ENCODE measurements at regions not wholly inside any gene's neighbourhood (a gene's known extent, or its start where the extent isn't known, plus 50 kb on each side); places are given as distances from the start of the nearest gene placed in this dataset.

DNA sequence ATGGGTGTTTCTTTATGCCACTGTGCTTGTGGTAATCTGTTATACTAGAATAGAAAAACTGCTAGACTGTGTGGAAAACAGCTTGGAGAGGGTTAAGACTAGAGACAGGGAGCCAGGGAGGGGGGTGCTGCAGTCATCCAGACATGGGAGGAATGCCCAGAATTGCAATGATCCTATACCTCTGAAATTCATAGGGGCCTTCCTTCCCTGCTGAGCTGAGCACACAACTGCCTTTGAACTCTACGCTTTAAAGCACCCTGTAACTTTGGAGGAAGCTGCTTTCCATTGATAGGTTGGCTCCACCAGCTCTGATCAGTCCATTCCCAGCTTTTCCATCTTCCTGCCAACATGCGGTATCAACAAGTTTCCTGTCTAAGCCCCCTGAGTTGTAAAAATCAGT is 155.9 kb upstream of the RASGEF1B start:
- no peak for DNase-seq (ENCODE audit: low spot score)

DNA sequence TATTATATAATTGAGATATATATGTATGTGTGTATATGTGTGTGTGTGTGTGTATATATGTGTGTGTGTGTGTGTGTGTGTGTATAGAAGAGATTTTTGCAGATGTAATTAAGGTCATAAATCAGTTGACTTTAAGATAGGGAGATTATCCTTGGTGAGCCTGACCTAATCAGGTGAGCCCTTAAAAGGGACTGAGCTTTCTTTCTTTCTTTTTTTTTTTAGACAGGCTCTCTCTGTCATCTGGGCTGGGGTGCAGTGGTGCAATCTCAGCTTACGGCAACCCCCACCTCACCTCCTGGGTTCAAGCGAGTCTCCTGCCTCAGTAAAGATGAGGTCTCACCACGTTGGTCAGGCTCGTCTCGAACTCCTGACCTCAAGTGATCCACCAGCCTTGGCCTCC is 155.1 kb upstream of the RASGEF1B start:
- DNase-seq (ENCODE audit: low spot score) = no peak

DNA sequence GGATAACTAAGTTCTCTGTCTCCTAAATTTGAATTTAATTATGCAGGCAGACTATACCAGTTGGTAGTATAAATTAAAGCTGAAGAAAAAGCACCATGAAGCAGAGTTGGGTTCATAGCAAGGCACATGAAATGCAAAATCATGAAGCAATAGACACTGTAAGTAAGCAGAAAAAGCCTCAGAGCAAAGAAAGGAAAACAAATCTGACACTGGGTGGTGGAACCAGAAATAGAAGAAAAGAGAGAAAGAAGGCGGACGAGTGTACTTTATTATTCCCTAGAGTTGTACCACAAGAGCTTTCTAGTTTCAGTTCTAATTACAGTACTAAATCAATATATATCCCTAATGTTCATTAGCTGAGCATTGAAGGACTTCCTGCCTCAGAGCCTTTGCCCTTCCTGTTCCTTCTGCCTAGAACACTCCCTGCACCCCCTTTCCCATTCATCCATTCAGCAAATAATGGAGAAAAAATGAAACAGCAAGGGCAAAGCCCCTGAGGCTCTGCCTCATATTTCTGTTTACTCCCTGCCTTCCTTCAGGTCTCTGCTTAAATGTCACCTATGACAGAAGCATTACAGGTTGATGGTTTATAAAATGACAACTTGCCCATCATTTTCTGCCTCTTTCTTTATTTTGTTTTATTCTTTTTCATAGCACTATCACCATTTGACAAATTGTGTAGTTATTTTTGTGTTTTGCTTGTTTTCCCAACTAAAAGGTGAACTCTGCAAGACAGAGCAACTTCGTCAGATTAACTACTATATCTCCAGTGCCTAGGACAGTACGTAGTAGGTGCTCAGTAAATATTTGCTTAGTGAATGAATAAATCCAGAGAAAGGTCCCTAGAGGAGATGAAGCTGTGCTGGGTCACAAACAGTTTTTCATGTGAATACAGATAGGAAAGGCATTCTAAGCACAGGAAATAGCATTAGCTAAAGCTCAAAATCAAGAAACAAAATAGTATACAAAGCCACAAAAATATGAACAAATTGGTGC is 154.0 kb upstream of the RASGEF1B start:
- no peak for DNase-seq (ENCODE audit: low spot score)

DNA sequence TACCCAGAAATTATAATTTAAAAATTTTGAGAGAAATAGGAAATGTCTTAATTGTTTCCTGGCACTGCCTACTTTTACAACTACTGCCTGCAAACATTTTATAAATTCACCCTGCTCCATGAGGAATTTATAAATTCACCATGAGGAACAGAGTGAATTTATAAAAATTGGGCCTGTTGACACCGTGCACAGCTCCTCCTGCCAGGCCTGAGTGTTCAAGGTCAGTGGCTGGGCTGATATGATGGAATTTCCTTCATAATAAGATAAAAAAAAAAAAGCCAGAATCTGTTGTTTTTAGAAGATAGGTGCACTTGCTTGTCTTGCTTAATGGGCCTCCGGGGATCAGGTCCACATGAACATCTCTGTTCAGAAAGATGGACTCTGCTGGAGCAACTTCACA is 151.7 kb upstream of the RASGEF1B start:
- DNase-seq (ENCODE audit: low spot score) = no peak

DNA sequence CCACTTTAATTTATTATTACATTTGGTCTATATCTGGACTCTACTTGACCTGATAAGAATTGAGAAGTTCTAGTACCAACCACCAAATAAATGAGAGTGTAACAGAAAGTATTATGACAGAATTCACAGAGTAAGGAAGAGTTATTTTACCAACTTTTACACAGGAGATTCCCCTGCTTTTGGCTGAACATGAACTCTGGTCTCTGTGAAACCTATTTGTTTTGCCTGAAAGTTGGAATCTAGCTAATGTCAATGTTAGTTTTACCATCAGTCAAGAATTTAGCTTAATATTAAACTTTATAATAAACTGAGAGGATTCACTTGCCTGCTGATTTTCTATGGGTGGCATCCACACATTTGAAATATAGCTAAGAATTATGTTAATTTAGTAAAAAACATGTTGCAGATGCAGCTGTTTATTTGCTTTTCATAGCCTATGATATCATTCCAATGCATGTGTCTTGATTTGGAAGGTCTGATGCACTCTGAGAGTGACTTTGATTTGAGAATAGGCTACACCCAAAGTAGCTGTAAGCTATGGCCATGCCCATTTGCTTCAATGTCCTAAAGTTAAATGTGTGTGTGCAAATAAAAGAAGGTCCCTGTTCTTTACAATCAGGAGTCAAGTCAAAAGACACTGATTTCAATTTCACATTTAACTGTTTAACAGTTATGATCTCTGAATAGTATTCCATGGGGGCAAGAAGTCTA is 150.9 kb upstream of the RASGEF1B start:
- no peak for DNase-seq (ENCODE audit: low spot score)

DNA sequence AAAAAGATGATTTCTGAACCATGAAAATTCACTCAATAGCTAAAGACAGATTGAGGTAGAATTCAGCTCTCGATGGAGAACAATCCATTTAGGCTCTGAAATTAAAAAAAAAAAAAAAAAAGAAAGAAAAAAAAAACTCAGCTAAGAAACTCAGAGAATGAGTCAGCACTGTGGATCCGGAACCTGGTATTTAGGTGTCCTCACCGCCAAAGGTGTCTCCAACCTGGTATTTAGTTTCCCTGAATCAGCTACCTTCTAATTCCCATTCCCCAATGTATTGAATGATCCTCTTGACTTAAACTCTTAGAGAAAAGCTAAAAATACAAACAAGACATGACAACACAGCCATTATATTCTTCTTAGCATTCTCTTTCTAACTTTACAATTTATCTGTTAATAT is 150.3 kb upstream of the RASGEF1B start:
- DNase-seq (ENCODE audit: low spot score) = no peak

DNA sequence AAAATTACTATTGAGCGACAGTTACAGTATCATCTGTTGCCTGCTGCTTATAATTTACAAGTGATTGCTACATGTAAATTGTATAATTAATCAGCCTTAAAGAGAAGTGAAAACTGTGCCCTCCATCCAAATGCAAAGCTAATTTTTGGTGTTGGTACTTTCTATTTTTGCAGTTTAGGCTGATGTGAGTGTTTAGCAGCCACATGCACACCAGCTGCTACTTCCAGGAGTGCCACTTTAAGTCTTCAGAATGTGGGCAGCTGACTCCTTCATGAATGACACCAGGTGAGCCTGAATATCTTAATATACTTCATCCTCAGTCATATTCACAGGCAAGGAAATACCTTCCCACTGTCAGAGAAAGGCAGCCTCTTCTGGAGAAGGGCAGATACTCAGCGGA is 149.8 kb upstream of the RASGEF1B start:
- no peak for DNase-seq (ENCODE audit: low spot score)

DNA sequence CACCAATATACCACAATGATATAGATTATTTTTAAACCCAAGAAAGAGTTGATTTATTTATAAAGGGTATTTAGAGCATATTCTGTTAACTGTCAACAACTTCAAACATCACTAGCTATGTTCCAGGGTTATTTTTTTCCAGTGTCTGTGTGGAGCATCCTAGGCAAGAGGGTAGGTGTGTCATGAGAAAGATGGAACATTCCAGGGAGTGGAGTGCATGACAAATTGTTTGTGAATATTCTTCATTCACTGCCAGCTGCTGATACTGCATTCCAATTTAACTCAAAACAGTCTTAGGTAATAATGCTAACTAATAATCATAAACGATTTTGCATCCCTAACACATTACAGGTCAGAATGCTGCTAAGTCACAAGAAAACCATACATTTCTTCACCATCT is 148.7 kb upstream of the RASGEF1B start:
- DNase-seq (ENCODE audit: low spot score) = no peak

DNA sequence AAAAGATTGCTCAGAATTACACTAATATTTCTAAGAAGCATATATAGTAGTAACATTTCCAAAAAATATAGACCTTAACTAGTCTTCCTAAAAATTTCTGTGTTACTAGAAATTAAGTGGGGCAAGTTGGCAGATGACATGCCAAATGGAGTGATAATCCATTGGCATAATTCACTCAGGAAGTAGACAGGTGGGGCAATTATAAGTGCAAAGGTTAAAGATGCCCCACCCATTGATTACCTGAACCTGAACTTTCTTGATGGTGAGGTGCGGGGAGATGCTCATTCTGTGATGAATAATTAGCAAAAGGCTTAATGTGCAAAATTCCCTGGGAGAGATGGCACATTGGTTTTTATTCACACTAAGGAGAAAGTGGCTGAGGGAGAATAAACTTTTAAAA is 145.8 kb upstream of the RASGEF1B start:
- no peak for DNase-seq (ENCODE audit: low spot score)

DNA sequence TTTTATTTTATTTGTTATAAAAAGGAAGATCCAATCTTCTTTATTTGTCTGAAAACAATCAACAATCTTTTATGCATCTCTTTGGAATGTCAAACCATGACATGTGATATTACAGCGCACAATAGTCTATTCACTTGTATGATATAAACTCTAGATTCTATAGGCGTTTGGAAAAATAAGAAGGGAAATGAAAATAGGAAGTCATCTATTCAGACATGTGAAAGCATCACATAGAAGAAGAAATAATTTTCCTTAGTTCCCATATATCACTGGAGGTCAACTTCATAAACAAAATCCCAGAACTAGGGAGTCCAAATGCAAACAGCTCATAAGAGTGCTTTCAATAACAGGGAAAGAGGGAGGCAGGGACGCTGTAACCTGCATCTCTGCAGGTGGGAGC is 139.5 kb upstream of the RASGEF1B start:
- no peak for DNase-seq (ENCODE audit: low spot score)

DNA sequence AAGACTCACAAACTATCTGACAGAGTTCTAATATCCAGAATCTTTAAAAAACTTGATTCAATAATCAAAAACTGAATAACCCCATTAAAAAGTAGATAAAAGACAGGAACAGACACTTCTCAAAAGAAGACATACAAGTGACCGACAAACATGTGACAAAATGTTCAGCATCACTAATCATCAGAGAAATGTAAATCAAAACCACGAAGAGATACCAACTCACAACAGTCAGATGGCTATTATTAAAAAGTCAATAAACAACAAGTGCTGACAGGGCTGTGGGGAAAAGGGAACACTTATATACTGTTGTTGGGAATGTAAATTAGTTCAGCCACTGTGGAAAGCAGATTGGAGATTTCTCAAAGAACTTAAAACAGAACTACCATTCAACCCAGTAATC is 138.1 kb upstream of the RASGEF1B start:
- DNase-seq (ENCODE audit: low spot score) = no peak

DNA sequence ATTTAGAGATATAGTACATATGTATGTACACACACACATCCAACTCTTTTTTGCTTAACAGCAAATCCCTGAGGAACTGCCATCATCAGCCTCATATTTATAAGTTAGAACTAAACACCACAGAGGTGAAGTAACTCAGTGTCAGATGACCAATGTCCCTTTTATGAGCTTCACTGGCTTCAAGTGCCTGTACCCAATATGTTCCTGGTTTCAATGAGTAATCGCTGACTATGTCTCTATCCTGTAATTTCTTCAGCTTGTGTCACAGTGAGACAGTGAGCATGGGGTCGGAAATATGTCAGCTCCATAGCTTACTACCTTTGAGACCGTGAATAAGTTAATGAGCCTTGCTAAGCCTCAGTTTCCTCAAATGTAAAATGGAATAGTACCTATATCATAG is 136.2 kb upstream of the RASGEF1B start:
- no peak for DNase-seq (ENCODE audit: low spot score)

DNA sequence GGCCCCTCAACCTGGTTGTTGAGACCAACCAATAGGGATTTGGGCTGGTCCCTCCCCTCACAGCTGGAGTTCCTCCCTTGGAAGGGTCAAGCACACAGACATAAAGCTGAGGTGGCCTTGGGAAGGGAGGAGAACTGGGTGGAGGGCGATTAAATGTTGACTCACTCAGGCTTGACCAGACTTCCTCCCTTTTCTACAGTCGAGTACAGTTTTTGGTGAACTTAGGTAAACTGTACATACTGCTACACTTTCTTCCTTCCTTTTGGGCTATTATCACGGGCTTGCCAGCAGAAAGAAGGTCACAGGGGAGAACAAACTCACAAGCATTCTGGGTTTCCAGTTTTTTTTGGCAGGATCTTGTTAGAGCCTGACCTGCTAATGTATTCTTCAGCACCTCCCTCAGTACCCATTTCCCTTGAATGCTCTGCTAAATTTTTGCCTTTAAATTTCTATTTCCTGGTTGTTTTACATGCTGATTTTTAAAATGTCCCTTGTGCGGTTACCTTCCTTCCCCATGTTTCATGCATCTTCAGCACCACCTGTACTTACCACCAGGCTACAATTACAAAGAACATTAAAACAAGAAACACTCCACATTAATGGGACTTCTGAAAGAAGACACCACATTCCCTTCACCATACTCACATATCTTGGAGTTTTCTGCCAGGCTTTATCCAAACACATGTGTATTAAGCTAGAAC is 135.2 kb upstream of the RASGEF1B start:
- DNase-seq (ENCODE audit: low spot score) = no peak

DNA sequence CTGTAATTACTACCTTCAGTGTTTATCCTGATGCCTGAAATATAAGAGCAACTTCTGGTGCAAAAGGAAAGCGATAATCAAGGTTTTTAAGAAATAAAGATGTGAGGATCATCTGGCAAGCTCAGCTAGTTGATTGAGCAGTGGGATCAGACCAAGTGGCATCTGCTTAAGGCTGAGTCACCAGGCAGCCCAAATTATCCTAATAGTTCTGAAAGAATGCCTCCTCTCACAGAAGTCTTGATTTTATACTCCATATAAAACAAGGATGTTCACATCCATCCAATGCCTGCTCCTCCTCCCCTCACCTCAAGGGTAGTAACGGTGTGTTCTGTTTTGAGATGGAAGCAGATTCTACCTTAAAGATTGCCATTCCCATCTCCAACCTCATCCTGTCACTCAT is 134.5 kb upstream of the RASGEF1B start:
- DNase-seq (ENCODE audit: low spot score) = no peak

DNA sequence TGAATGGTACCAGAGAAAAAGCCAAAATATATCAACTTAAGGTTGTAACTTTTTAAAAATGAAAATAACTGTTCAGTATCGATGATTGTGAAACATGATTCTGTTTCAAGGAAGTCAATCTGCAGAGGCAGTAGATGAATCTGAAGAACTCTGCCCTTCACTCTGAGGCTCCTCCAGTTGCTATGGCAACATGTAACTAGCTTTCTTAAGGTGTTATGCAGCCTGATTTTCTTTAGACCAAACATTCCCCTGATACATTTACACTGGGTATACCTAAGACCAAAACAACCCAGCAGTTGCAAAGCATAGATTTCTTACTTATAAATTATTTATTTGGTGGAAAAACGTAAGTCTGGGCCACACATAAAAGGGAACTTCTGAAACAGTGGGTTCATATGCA is 133.6 kb upstream of the RASGEF1B start:
- no peak for DNase-seq (ENCODE audit: low spot score)

DNA sequence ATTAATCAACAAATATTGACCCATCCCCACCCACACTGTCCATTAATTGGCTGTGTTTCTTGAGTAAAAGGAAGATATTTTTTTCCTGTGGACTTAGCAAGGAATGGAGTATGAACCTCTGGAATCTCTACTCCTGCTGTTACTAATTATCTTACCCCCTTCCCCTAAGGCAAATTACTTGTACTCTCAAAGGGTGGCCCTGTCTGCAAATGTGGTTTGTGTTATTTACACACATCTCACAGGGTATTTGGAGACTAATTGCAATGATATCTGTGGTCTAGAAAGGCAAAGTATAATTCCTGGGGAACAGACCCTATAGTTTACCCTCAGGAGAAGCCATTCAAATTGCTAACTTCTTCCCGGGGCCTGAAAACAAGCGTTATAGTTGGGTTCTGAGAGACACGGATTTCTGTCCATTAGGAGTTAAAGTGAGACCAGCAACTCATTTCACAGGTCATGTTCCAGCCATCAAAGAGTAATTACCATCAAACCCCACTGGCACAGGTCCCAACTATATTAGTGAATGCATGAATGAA is 133.0 kb upstream of the RASGEF1B start:
- no peak for DNase-seq (ENCODE audit: low spot score)

DNA sequence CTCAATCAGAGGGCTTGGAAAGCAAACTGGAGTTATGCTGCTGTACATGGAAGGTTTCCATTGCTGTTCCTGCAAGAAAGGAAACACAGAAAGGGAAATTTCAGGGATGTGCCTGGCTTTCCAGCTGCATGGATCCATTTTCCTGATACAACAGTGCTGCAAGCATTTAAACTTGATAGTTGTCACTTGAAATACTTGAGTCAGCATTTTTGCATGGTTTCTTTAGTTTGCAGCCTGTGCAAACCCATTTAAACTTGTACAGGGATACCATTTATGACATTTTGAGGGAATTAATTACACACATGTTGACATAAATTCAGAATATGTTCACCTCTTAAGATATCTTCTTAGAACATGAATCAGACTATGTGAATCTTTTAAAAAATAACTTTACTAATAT is 131.1 kb upstream of the RASGEF1B start:
- DNase-seq (ENCODE audit: low spot score) = no peak

DNA sequence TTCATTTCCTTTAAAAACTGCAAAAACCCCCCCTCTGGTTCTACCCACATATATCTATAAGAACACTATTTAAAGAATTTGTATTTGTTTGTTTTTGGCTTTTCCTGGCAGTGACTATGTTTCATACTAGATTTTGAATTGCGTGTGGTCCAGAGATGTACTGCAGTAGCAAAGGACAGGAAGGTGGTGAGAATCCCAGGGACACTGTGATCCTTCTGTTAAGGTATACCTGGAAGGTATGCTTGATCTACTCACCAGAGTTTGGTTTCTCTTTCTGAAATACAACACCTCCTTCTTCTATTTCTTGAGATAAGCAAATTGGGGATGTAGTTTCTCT is 129.6 kb upstream of the RASGEF1B start:
- DNase-seq (ENCODE audit: low spot score) = no peak

DNA sequence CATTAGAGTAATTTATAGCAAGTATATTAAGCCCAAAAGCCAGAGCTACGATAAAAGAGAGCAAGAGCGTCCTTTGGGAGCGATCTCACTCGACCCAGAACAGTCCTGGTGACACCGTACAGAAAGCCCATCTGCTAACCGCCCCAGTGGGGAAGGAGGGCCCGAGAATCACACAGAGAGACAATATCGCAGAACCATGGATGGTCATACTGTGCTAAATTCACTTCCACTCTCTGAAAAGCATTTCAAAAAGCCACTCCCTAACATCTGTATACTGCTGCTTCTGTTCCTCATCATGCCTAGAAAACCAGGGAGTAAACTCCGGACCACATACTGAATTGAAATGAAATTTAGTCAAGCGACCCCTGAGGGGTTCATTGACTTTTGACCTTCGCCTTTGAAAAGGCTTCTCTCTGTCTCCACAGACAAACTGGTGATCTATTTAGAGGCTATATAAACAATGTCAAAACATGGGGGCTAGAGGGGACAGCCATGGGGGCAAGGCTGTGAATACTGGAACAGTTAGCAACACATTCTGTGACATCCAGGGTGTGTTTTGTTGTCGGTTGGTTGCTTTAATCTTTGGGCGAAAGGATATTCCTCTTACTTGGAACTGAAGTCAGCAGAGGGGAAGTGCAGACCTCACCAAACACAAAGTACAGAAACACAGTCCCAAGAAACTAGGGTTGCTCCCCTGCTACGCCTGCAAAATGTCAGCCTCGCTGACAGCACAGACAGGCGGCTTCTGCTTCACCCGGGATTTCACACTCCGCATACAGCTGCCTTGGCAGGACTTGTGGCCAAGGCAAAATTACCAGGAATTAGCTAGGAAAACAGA is 129.0 kb upstream of the RASGEF1B start:
- no peak for DNase-seq (ENCODE audit: low spot score)

DNA sequence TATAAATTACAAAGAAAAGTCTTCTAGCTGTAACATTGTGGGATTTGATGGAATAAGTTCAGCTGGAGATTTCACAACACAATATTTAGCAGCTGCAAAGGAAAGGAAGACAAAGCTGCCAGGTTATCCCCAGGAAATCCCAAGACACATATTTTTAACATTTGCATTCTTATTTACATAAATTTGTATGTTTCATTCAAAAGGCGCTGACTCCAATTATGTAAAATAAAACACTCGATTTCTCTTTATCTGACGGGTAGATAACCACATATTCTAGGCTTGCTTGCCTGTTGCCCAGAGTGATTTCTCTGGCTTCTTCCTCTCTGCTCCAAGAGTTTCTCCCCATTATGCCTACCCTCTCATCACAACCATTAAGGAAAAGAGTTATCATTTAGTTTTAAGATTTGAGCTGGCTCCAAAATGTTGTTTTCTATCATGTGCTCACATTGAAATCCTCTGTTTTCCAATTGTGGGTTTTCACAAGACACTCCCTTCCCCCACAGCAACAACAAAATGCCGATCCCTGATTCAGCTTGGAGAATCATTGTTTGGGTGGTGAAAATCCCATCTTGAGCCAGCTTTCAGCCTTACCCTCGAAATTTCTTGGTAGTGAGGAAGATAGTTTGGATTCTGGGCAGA is 128.2 kb upstream of the RASGEF1B start:
- no peak for DNase-seq (ENCODE audit: low spot score)

Measured in CD4-positive, alpha-beta T cell treated with Interleukin-6 at 100 ng/mL for 8 hours (primary cell).